WTC11 (cell line): ENCODE measurements at regions not wholly inside any gene's neighbourhood (a gene's known extent, or its start where the extent isn't known, plus 50 kb on each side); places are given as distances from the start of the nearest gene placed in this dataset.

ENCODE experiments used
- ATAC-seq: fragments of 200-7000 bp; cut with Tn5 transposase; 2 replicates; pipeline ENCODE4 v1.10.0; 2021; ENCODE audit warnings: mild to moderate bottlenecking, moderate library complexity
- CTCF ChIA-PET: fragments of 300-600 bp; sonication (Branson Sonifier 250); formaldehyde crosslinking; loops from one replicate; lab custom pipeline; 2021; ENCODE audit warnings: antibody characterized with exemption; lab: Charles Lee
- POLR2A ChIA-PET: fragments of 350-600 bp; sonication (Branson Sonifier 250); formaldehyde crosslinking; loops from one replicate; lab custom pipeline; 2021; ENCODE audit warnings: antibody characterized with exemption; lab: Charles Lee
- DNase-seq: peaks from one replicate; pipeline ENCODE4 v3.0.0; 2021; ENCODE audit warnings: low spot score
- H3K27ac Mint-ChIP-seq: 2 replicates; pipeline ENCODE4 v1.8.0; 2021; ENCODE audit warnings: mixed read lengths
- H3K27me3 Mint-ChIP-seq: 2 replicates; pipeline ENCODE4 v1.8.0; 2021; ENCODE audit warnings: low read depth, mild to moderate bottlenecking, moderate library complexity, mixed read lengths
- H3K36me3 Mint-ChIP-seq: 2 replicates; pipeline ENCODE4 v1.8.0; 2021; ENCODE audit warnings: mixed read lengths
- H3K4me1 Mint-ChIP-seq: 2 replicates; pipeline ENCODE4 v1.8.0; 2022; ENCODE audit warnings: mixed read lengths
- H3K4me3 Mint-ChIP-seq: 2 replicates; pipeline ENCODE4 v1.8.0; 2021; ENCODE audit warnings: mild to moderate bottlenecking, moderate library complexity, mixed read lengths
- H3K9me3 Mint-ChIP-seq: 2 replicates; pipeline ENCODE4 v1.8.0; 2021; ENCODE audit warnings: mixed read lengths
- CREM ChIP-seq: sonication (generic); formaldehyde crosslinking; IDR thresholded peaks from 2 replicates; pipeline ENCODE4 v1.8.1; 2022; ENCODE audit warnings: mild to moderate bottlenecking, missing genetic modification reagents, moderate library complexity
- NR2C2 ChIP-seq: sonication (generic); formaldehyde crosslinking; IDR thresholded peaks from 2 replicates; pipeline ENCODE4 v1.8.0; 2022; ENCODE audit warnings: mild to moderate bottlenecking, missing genetic modification reagents
- OVOL2 ChIP-seq: fragments of 250-450 bp; sonication (Bioruptor Pico); IDR thresholded peaks from 2 replicates; pipeline ENCODE4 v1.9.0; 2021; ENCODE audit warnings: mild to moderate bottlenecking, borderline replicate concordance
- PRRX2 ChIP-seq: fragments of 250-450 bp; sonication (Bioruptor Pico); IDR thresholded peaks from 2 replicates; pipeline ENCODE4 v1.8.0; 2021; ENCODE audit warnings: mild to moderate bottlenecking
- RORB ChIP-seq: fragments of 250-450 bp; sonication (Bioruptor Pico); IDR thresholded peaks from 2 replicates; pipeline ENCODE4 v1.9.0; 2021; ENCODE audit warnings: mild to moderate bottlenecking
- SMAD4 ChIP-seq: sonication (generic); formaldehyde crosslinking; IDR thresholded peaks from 2 replicates; pipeline ENCODE4 v1.8.0; 2022; ENCODE audit warnings: mild to moderate bottlenecking, missing genetic modification reagents
- SOX15 ChIP-seq: fragments of 250-450 bp; sonication (Bioruptor Pico); IDR thresholded peaks from 2 replicates; pipeline ENCODE4 v1.9.0; 2021; ENCODE audit warnings: mild to moderate bottlenecking
- TCF7 ChIP-seq: sonication (generic); formaldehyde crosslinking; IDR thresholded peaks from 2 replicates; pipeline ENCODE4 v1.8.0; 2022; ENCODE audit warnings: mild to moderate bottlenecking, low read depth, missing genetic modification reagents, moderate library complexity
- TP53 ChIP-seq: sonication (generic); formaldehyde crosslinking; IDR thresholded peaks from 2 replicates; pipeline ENCODE4 v1.8.1; 2023; ENCODE audit warnings: mild to moderate bottlenecking, missing genetic modification reagents
- USF2 ChIP-seq: sonication (generic); formaldehyde crosslinking; IDR thresholded peaks from 2 replicates; pipeline ENCODE4 v1.8.1; 2023; ENCODE audit warnings: mild to moderate bottlenecking, missing genetic modification reagents, moderate library complexity
- ZBTB43 ChIP-seq: sonication (generic); formaldehyde crosslinking; IDR thresholded peaks from 2 replicates; pipeline ENCODE4 v1.8.1; 2023; ENCODE audit warnings: mild to moderate bottlenecking, missing genetic modification reagents
- ZNF219 ChIP-seq: sonication (generic); formaldehyde crosslinking; IDR thresholded peaks from 2 replicates; pipeline ENCODE4 v1.8.0; 2023; ENCODE audit warnings: missing genetic modification reagents, mild to moderate bottlenecking, borderline replicate concordance
- ZNF532 ChIP-seq: fragments of 250-450 bp; sonication (Bioruptor Pico); IDR thresholded peaks from 2 replicates; pipeline ENCODE4 v1.9.0; 2021; ENCODE audit warnings: mild to moderate bottlenecking, borderline replicate concordance
- TF ChIP-seq, protein P1 (sequence below): sonication (generic); formaldehyde crosslinking; IDR thresholded peaks from 2 replicates; pipeline ENCODE4 v1.8.0; 2022; ENCODE audit warnings: mild to moderate bottlenecking, missing genetic modification reagents
- TF ChIP-seq, protein P2 (sequence below): sonication (generic); formaldehyde crosslinking; conservative IDR thresholded peaks from 2 replicates; pipeline ENCODE4 v1.8.1; 2023; ENCODE audit warnings: mild to moderate bottlenecking, low read depth, missing genetic modification reagents, moderate library complexity
- TF ChIP-seq, protein P3 (sequence below): fragments of 250-450 bp; sonication (Bioruptor Pico); IDR thresholded peaks from 2 replicates; pipeline ENCODE4 v1.9.0; 2021; ENCODE audit warnings: mild to moderate bottlenecking
- TF ChIP-seq, protein P4 (sequence below): sonication (generic); formaldehyde crosslinking; IDR thresholded peaks from 2 replicates; pipeline ENCODE4 v1.8.1; 2022; ENCODE audit warnings: low read depth, missing genetic modification reagents, borderline replicate concordance
- TF ChIP-seq, protein P5 (sequence below): sonication (generic); formaldehyde crosslinking; IDR thresholded peaks from 2 replicates; pipeline ENCODE4 v1.8.1; 2022; ENCODE audit warnings: mild to moderate bottlenecking, missing genetic modification reagents, moderate library complexity, borderline replicate concordance
- TF ChIP-seq, protein P6 (sequence below): sonication (generic); formaldehyde crosslinking; IDR thresholded peaks from 2 replicates; pipeline ENCODE4 v1.8.1; 2022; ENCODE audit warnings: mild to moderate bottlenecking, moderate library complexity, missing genetic modification reagents

DNA sequence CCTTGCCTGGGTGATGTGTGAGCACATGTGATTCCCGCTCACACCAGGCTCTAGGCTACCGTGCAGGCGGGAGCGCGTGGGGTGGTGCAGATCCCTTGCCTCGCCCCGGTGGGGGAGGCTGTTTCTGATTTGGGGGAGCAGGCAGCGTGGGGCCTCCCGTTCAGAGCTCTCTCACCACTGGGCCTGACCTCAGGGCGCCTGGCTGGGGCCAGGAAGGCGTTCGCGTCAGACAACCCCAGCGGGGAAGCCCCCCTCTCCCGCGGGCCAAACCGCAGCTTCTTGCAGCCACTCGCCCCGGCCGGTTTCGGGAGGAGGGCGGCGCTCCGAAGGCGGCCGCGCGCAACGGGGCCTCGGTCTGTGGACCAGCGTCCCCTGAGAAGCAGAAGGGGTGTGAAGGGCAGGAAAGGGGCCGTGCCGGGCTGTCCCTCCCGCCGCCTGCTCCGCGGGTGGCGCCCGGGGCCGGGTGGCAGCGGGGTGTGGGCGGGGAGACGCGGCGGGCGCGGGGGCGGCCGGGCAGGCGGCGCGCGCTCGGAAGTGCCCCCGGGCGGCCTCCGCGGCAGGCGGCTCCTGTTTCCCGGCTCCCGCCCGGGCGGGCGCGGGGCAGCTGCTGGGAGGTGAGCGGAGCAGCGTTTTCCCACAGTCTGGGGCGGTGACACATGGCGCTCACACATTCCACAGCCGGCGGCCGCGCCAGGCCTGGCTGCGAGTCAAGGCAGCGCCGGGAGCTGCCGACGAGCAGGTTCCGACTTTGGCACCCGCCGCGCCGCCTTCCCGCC, 65.1 kb upstream of the HES1 start (continued):
- no peak for TF ChIP-seq ZNF532
- TF ChIP-seq ZBTB43 (CRISPR knock-in tag): no peak
- TF ChIP-seq NR2C2: no peak
- TF ChIP-seq, protein P1, sequence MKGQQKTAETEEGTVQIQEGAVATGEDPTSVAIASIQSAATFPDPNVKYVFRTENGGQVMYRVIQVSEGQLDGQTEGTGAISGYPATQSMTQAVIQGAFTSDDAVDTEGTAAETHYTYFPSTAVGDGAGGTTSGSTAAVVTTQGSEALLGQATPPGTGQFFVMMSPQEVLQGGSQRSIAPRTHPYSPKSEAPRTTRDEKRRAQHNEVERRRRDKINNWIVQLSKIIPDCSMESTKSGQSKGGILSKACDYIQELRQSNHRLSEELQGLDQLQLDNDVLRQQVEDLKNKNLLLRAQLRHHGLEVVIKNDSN (CRISPR knock-in tag): peak; percentile 63; the same call in 1 of the 2 replicates
- no peak for TF ChIP-seq SOX15 (CRISPR knock-in tag)
- TF ChIP-seq SMAD4 (CRISPR knock-in tag): 0 out of 2 replicates have a peak, but pooled peaks have one; percentile 24
- TF ChIP-seq RORB: no peak
- no peak for TF ChIP-seq PRRX2 (CRISPR knock-in tag)
- TF ChIP-seq, protein P2, sequence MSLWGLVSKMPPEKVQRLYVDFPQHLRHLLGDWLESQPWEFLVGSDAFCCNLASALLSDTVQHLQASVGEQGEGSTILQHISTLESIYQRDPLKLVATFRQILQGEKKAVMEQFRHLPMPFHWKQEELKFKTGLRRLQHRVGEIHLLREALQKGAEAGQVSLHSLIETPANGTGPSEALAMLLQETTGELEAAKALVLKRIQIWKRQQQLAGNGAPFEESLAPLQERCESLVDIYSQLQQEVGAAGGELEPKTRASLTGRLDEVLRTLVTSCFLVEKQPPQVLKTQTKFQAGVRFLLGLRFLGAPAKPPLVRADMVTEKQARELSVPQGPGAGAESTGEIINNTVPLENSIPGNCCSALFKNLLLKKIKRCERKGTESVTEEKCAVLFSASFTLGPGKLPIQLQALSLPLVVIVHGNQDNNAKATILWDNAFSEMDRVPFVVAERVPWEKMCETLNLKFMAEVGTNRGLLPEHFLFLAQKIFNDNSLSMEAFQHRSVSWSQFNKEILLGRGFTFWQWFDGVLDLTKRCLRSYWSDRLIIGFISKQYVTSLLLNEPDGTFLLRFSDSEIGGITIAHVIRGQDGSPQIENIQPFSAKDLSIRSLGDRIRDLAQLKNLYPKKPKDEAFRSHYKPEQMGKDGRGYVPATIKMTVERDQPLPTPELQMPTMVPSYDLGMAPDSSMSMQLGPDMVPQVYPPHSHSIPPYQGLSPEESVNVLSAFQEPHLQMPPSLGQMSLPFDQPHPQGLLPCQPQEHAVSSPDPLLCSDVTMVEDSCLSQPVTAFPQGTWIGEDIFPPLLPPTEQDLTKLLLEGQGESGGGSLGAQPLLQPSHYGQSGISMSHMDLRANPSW (CRISPR knock-in tag): no peak
- TF ChIP-seq, protein P3, sequence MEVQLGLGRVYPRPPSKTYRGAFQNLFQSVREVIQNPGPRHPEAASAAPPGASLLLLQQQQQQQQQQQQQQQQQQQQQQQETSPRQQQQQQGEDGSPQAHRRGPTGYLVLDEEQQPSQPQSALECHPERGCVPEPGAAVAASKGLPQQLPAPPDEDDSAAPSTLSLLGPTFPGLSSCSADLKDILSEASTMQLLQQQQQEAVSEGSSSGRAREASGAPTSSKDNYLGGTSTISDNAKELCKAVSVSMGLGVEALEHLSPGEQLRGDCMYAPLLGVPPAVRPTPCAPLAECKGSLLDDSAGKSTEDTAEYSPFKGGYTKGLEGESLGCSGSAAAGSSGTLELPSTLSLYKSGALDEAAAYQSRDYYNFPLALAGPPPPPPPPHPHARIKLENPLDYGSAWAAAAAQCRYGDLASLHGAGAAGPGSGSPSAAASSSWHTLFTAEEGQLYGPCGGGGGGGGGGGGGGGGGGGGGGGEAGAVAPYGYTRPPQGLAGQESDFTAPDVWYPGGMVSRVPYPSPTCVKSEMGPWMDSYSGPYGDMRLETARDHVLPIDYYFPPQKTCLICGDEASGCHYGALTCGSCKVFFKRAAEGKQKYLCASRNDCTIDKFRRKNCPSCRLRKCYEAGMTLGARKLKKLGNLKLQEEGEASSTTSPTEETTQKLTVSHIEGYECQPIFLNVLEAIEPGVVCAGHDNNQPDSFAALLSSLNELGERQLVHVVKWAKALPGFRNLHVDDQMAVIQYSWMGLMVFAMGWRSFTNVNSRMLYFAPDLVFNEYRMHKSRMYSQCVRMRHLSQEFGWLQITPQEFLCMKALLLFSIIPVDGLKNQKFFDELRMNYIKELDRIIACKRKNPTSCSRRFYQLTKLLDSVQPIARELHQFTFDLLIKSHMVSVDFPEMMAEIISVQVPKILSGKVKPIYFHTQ (CRISPR knock-in tag): no peak
- TF ChIP-seq TP53: no peak

DNA sequence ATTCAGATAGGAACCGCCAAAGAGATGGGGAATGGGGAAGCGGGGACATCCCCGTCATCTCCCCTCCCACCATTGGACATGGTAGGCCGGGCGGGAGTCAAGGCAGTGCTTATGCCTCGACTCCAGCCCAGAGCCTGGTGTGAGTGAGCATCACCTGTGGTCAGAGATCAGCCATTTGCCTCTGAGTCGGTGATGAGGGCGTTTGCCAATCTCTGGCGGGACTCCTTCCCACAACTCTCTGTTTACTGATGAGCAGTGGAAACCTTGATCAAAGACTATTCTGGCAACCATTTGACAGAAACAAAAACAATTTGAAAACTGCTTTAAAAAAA, 63.9 kb upstream of the HES1 start:
- Mint-ChIP-seq H3K27ac (no peak overlapping the region), H3K27me3 (peaks cover 43% of the 10 kb centered on the region)
- TF ChIP-seq, protein P4, sequence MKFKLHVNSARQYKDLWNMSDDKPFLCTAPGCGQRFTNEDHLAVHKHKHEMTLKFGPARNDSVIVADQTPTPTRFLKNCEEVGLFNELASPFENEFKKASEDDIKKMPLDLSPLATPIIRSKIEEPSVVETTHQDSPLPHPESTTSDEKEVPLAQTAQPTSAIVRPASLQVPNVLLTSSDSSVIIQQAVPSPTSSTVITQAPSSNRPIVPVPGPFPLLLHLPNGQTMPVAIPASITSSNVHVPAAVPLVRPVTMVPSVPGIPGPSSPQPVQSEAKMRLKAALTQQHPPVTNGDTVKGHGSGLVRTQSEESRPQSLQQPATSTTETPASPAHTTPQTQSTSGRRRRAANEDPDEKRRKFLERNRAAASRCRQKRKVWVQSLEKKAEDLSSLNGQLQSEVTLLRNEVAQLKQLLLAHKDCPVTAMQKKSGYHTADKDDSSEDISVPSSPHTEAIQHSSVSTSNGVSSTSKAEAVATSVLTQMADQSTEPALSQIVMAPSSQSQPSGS: no peak
- TF ChIP-seq CREM (CRISPR knock-in tag): no peak
- TF ChIP-seq TCF7 (CRISPR knock-in tag): no peak
- TF ChIP-seq USF2 (CRISPR knock-in tag): no peak
- TF ChIP-seq, protein P5, sequence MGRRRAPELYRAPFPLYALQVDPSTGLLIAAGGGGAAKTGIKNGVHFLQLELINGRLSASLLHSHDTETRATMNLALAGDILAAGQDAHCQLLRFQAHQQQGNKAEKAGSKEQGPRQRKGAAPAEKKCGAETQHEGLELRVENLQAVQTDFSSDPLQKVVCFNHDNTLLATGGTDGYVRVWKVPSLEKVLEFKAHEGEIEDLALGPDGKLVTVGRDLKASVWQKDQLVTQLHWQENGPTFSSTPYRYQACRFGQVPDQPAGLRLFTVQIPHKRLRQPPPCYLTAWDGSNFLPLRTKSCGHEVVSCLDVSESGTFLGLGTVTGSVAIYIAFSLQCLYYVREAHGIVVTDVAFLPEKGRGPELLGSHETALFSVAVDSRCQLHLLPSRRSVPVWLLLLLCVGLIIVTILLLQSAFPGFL (CRISPR knock-in tag): no peak
- TF ChIP-seq, protein P6, sequence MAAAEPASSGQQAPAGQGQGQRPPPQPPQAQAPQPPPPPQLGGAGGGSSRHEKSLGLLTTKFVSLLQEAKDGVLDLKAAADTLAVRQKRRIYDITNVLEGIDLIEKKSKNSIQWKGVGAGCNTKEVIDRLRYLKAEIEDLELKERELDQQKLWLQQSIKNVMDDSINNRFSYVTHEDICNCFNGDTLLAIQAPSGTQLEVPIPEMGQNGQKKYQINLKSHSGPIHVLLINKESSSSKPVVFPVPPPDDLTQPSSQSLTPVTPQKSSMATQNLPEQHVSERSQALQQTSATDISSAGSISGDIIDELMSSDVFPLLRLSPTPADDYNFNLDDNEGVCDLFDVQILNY (CRISPR knock-in tag): no peak
- TF ChIP-seq ZNF219 (CRISPR knock-in tag): no peak
- no peak for TF ChIP-seq OVOL2

More for the DNA sequence above, 63.9 kb upstream of the HES1 start:
- DNase-seq (no peak), ATAC-seq (no peak; the same call in 1 of the 2 replicates)
- CTCF ChIA-PET: interaction anchor here (1.2 kb wide), 1 partner anchor 291 kb away, joined by 5 read pairs; no protein-coding TSS in a partner anchor
- Mint-ChIP-seq H3K4me3 (0 out of 2 replicates have a peak overlapping the region, but pooled peaks have one; percentile 58), H3K9me3 (peaks cover 22% of the 10 kb centered on the region), H3K4me1 (peaks cover 10% of the 10 kb centered on the region), H3K36me3 (peaks cover 21% of the 10 kb centered on the region)
- POLR2A ChIA-PET: no interaction called here
